HG03025 (cell line): ENCODE measurements at regions not wholly inside any gene's neighbourhood (a gene's known extent, or its start where the extent isn't known, plus 50 kb on each side); places are given as distances from the start of the nearest gene placed in this dataset.
"Not testable (repeated sequence)": the region's sequence is repeated elsewhere in the genome, so short reads cannot be mapped to it uniquely, and the experiment has no call there.

Experiments used
- ATAC-seq: cut with Tn5 transposase; IDR thresholded peaks from one replicate; pipeline ENCODE4 v1.9.1; 2021; ENCODE audit warnings: mild to moderate bottlenecking, moderate library complexity; ENCODE audit not compliant: unreplicated experiment, low FRiP score

DNA sequence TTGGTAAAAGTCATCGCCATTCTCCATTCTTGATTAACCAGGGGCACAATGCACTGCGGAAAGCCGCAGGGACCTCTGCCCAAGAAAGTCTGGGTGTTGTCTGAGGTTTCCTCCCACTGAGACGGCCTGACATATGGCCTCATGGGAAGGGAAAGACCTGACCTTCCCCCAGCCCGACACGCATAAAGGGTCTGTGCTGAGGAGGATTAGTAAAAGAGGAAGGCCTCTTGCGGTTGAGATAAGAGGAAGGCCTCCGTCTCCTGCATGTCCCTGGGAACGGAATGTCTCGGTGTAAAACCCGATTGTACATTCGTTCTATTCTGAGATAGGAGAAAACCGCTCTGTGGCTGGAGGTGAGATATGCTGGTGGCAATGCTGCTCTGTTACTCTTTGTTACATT lies 704.3 kb upstream of the NECTIN3 start:
- ATAC-seq = not testable (repeated sequence)

- ATAC-seq = no peak
These were observed 695.7 kb upstream of the NECTIN3 start for GRCh38 chr3:110375751-110376518.

- no peak for ATAC-seq
These were observed 693.1 kb upstream of the NECTIN3 start for GRCh38 chr3:110378481-110378880.

DNA sequence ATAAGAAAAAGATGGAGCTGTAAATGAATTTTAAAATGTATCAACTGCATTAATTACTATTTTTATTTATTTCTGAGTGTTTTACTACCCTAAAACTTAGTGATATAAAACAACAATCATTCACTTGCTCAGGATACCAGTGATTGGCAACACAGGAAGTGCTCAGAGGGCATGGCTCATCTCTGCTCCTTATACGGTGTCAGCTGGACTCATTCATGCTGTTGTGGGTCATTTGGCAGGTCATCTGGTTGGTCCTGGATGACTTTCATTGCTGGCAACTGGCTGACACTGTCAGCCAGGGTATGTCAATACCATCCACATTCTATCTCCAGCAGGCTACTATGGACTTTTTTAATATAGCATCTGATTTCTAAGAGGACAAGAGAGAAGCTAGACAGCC lies 689.6 kb upstream of the NECTIN3 start:
- no peak for ATAC-seq

DNA sequence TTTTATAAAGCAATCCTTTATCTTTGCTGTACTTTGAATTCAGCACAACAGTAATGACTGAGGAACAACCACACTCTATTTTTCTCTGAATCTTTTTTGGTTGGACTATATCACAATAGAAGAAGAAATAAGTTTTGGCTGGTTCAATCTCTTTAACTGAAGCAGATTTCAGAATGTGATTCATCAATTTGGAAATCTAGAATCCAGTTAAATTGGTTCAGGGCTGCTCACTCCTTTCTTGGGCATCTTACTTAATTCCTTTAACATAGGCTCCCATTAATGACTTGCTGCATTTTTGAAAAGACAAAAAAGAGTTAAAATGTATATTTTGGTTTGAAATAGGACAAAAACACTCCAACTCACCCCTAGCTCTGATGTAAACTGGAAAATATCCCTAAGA lies 688.3 kb upstream of the NECTIN3 start:
- no peak for ATAC-seq

DNA sequence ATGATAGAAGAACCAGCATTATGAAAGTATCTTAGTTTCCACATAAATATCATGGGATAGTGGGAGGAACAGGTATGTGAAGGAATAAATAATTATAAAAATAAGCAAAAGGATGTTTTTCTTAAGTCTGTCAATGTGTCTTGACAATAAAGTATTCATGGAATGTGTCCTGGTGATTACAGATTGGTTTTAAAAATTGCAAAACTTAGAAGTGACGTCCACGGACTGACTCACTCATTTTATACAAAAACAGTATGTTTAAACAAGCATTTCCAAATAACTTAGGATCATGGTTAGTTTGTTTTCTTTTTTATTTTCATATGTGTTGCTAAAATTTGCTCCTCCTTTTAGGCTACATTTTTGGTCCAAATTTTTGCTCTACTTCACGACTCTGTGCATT lies 687.0 kb upstream of the NECTIN3 start:
- no peak for ATAC-seq

- ATAC-seq = no peak
These were observed 682.6 kb upstream of the NECTIN3 start for GRCh38 chr3:110389005-110389404.

GRCh38 chr3:110390372-110390771 lies 681.2 kb upstream of the NECTIN3 start:
- ATAC-seq = no peak

- ATAC-seq = no peak
These were observed 680.6 kb upstream of the NECTIN3 start for GRCh38 chr3:110391042-110391441.

DNA sequence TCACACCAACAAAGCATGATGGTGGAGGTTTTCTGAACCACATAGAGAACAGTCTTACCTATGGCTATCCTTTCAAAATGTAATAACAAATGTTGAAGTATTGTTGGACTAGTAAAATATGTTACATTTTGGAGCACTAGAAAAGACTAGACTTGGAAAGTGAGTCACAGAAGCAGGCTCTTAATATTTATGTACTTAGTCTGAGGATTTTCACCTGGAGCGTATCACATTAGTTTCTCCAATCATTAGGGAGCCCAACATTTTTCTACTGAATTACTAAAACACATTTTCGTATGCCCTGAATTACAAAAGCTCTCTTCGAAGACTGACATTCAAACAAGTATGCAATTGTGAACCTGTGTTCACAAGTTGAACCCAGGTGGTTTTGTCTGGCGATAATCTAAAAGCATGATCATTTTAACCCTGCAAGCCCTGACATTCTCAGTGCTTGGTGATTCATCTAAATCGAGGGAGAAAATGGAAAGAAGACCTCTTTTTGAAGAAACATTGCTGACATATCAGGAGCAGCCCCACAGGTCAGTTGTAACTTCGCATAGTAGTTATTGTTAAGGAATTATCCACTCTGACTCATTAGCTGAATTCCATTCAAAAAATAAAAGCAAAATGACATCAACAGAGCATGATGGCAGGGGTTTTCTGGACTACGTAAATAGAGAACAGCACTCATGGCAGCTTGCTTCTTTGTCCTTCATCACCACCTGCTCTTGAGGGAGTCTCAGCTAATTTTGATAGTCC lies 679.8 kb upstream of the NECTIN3 start:
- ATAC-seq = no peak

DNA sequence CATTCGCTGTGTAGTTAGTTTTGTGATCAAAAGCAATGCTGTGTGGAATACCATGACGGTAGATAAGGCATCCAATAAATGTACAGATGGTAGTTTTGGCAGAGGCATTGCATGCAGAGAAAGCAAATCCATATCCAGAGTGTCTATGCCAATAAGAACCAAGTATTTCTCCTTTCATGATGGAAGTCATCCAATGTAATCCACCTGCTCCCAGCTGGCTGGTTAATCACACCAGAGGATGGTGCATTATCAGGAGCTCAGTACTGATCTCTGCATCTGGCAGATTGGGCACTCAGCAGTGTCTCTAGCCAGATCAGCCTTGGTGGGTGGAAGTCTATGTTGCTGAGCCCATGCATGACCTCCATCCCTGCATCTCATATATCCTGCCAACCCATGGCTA lies 677.7 kb upstream of the NECTIN3 start:
- no peak for ATAC-seq

GRCh38 chr3:110397115-110397514 lies 674.5 kb upstream of the NECTIN3 start:
- no peak for ATAC-seq

DNA sequence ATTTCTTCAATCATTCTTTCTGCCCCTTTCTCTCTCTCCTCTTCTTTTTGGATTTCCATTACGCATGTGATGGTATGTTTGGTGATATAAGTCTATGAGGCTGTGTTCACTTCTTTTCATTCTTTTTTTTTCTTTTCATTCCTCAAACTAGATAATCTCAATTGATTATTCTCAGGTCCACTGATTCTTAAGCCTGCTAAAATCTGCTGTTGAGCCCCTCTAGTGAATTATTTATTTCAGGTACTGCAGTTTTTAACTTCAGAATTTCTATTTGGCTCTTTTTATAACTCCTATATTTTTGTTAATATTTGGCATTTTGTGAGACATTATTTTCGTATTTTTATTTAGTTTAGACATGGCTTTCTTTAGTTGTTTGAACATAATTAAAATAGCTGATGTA lies 671.3 kb upstream of the NECTIN3 start:
- no peak for ATAC-seq

- ATAC-seq = no peak
These were observed 665.6 kb upstream of the NECTIN3 start for GRCh38 chr3:110405830-110406585.

GRCh38 chr3:110413266-110413665 lies 658.4 kb upstream of the NECTIN3 start:
- ATAC-seq = no peak

- ATAC-seq = no peak
These were observed 657.5 kb upstream of the NECTIN3 start for GRCh38 chr3:110413807-110414748.

DNA sequence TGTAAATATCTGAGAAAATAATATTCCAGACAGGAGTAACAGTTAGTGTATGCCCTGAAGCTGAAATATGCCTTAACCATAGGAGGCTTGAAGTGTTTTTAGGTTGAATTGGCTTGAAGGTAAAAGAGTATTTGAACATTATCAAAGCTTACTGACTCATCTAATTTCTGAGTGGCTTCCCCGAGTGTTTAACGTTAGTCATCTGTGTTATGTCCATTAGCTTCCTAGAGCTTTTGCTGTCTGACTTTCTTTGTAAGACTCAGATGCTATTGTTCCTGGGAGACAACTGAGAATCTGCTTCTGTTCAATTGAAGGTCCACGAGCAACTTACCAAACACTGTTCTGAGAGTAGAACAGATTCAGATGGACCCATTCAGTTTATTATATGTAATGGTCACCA lies 656.8 kb upstream of the NECTIN3 start:
- ATAC-seq = no peak

- ATAC-seq = no peak
These were observed 652.5 kb upstream of the NECTIN3 start for GRCh38 chr3:110419096-110419495.

GRCh38 chr3:110419601-110420000 lies 652.0 kb upstream of the NECTIN3 start:
- ATAC-seq = no peak

GRCh38 chr3:110420158-110420641 lies 651.4 kb upstream of the NECTIN3 start:
- ATAC-seq = no peak
